GM08714 (cell line): ENCODE measurements at regions not wholly inside any gene's neighbourhood (a gene's known extent, or its start where the extent isn't known, plus 50 kb on each side); places are given as distances from the start of the nearest gene placed in this dataset.

Experiments
- H3K4me3 ChIP-seq: fragments of 200-500 bp; sonication (Bioruptor generic); 2 replicates; pipeline ENCODE4 v1.5.1; 2014; ENCODE audit warnings: mild to moderate bottlenecking, low read length, inconsistent platforms
- ZNF274 ChIP-seq: IDR thresholded peaks from 2 replicates; pipeline ENCODE4 v1.6.1; 2012; ENCODE audit warnings: mild to moderate bottlenecking, low read depth, low read length

DNA sequence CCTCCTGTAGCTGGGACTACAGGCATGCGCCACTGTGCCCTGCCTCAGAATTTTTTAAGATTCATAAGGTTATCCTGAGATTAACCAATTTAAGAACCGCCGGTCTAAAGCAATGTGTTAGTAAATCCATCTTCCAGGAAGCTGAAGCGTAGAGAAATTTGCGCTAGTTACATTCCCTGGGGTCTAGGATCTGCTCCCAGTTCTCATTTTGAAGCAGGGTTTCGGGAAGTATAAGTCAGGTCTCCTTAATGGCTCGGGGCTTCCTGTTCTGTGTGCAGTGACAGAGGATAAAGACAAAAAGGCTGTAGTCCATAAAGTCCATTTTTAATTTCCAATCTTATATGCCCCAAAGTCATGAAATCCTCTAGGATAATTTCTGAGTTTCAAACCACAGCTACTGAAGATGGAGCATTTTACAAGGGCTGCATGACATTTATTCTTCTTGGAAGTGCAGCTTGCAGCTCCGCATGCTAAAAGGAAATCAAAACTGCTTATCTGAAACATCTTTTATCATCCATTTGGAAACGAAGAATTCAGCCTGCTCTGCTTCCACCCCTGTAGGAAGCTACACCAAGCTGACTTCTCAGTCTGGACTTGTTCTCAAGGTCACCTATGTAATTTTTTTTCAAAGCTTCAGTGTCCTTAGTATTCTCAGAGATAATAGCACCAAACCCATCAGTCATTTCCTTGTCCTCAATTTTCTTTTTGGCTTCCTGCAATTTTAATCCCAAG is 326.1 kb downstream of the PRL start:
- no peak for TF ChIP-seq ZNF274

GRCh38 chr6:21971541-21971940 is 325.3 kb downstream of the PRL start:
- H3K4me3 ChIP-seq, result no peak overlapping the region

More for the DNA sequence above, 326.1 kb downstream of the PRL start:
- H3K4me3 ChIP-seq, result no peak overlapping the region

GRCh38 chr6:21972516-21972915 is 324.3 kb downstream of the PRL start:
- H3K4me3 ChIP-seq, result no peak overlapping the region
- no peak for TF ChIP-seq ZNF274

More at GRCh38 chr6:21971541-21971940, 325.3 kb downstream of the PRL start:
- no peak for TF ChIP-seq ZNF274

DNA sequence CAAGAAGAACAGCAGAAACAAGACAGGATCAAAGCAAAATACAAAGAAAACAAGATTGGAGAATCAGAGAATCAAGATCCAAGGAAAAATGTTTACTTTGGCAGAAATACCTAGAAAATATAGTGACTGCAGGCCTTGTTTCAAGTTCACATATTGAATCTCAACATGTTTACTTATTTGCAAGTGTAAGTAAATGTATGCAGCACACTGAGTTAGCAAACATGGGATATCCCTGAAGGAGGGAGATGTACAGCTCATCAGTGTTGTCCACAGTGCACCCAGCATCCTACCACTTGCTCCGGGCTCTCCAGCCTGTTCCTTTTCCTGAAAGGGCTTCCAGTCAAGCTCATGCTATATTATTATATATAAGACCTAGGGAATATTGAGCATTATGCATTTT is 319.5 kb downstream of the PRL start:
- no peak for TF ChIP-seq ZNF274
- no peak overlapping the region for H3K4me3 ChIP-seq

DNA sequence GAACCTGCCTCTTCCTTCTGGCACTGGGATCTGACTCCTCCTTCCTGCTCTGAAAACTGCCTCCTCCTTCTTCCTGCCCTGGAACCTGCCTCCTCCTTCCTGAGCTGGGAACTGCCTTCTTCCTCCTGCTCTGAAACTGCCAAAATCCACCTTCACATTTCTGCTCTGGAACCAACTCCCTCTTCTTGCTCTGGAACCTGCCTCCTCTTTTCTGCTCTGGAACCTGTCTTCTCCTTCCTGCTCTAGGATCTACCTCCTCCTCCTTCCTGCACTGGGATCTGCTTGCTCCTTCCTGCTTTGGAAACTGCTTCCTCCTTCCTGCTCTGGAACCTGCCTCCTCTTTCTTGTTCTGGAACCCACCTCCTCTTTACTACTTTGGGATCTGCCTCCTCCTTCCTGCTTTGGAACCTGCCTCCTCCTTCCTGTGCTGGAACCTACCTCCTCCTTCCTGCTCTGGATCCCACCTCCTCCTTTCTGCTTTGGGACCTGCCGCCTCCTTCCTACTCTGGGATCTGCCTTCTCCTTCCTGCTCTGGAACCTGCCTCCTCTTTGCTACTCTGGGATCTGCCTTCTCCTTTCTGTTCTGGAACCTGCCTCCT is 315.5 kb downstream of the PRL start:
- no peak for TF ChIP-seq ZNF274
- H3K4me3 ChIP-seq, result no peak overlapping the region

DNA sequence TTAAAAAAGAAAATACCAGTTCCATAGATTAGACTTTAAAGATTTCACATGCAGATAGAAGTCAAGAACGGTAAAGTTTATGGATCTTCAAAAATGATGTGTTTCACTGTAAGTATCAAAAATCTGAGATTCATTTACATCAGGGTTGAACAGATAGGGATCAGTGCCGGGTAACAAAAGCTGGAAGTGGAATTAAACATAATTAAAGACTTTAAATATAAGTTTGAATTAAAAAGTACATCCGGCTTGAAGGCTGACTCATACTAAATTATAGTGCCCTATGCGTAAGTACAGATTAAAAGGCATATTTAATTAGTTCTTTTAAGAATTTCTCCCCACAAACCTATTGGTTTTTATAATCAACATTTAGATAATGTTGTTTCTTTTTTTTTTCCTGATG is 312.7 kb downstream of the PRL start:
- H3K4me3 ChIP-seq, result no peak overlapping the region
- no peak for TF ChIP-seq ZNF274

GRCh38 chr6:21984561-21984960 is 312.3 kb downstream of the PRL start:
- H3K4me3 ChIP-seq, result no peak overlapping the region
- no peak for TF ChIP-seq ZNF274

DNA sequence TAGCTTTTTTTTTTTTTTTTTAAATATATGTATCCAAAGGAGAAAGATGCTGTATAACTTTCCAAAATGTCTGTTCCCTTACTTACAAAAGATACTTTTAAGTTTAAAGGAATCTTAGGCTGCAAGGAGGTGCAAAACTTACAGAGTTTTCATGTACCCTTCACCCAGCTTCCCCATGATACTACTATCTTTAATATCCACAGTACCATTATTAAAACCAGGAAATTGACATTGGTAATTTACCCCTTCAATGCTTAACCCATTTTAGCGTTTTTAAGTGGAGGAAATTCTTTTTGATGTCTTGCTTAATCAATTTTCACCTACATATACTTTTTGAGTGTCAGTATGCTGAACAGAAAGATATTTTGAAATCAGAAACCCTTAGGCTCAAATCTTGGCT is 310.9 kb downstream of the PRL start:
- TF ChIP-seq ZNF274, result no peak

GRCh38 chr6:21986703-21987102 is 310.1 kb downstream of the PRL start:
- TF ChIP-seq ZNF274, result no peak
- H3K4me3 ChIP-seq, result no peak overlapping the region

More for the DNA sequence above, 310.9 kb downstream of the PRL start:
- no peak overlapping the region for H3K4me3 ChIP-seq

DNA sequence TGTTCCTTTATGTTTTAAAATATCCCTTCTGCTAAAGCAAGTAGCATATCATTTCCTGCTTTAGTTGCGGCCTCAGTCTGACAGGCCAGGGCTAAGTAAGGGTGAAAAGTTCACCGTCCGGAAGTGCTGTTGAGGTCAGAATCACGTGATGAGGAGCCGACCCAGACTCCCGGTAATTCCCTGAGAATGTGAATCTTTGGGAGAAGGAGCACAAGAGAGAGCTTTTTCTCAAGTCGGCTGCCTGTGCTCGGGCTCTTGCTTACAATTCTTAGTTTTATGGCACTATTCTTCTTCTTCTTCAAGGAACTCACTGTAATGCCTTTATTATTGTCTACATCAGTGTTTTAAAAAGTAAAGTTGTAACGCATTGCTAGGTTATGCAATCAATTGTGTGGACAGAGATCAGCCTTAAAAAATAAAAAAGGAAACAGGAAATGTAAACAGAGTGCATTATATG is 309.3 kb downstream of the PRL start:
- no peak for TF ChIP-seq ZNF274
- peak overlapping the region; percentile 26; the same call in 1 of the 2 replicates for H3K4me3 ChIP-seq

DNA sequence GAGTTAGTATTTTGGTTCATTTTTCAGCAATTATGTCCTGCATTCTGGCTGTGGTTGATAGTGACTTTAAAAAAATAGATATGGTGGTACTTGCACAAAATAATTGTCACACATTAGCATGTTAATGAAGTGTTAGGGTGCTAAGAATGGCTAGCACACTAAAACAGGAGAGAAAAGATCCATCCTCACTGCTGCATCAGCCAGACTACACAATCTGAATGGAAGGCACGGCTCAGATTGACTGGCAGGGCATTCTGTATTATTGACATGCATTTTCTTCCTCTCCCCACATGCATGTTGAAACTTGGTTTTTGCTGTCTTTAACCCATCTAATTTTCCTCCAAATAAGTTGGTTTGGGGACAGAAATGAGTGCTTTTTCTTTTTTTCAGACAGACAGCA is 306.3 kb downstream of the PRL start:
- no peak for TF ChIP-seq ZNF274
- no peak overlapping the region for H3K4me3 ChIP-seq

DNA sequence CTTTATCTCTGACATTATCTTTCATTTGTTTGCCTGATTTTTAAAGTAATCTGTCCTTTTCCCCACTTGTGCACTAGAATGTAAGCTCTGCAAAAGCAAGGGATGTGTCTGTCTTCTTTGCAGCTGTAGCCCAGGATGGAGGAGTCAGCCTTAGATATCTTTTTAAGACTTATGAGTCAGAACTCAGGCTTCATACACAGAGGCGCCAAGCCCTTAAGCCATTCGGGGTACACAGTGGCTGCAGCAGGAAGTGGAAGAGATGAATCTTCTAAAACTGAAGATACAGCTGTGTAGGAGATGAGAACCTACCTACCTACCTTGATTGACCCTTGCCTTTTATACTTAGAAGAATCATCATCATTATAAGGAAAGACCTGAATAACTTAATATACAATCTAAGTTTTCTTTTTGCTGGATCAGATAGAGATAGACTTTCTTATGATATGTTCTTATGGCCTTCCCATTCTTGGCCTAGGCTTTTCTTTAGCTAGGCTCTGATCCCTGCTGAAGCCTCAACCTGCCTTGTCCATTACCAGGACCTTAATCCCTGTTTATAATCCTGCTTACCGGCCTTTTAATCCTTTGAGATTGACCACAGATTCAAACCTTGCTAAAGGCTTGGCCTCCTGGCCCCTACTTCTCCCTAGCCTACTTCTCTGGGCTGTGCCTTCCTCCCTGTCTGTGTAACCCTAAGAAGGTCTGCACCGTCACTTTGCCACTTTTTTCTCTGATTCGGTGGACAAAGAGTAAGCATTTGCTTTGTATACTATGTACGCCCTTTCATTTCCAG is 304.5 kb downstream of the PRL start:
- TF ChIP-seq ZNF274, result no peak
- H3K4me3 ChIP-seq, result no peak overlapping the region

- H3K4me3 ChIP-seq, result no peak overlapping the region
- TF ChIP-seq ZNF274, result no peak
These were observed 303.0 kb downstream of the PRL start for GRCh38 chr6:21993841-21994240.

DNA sequence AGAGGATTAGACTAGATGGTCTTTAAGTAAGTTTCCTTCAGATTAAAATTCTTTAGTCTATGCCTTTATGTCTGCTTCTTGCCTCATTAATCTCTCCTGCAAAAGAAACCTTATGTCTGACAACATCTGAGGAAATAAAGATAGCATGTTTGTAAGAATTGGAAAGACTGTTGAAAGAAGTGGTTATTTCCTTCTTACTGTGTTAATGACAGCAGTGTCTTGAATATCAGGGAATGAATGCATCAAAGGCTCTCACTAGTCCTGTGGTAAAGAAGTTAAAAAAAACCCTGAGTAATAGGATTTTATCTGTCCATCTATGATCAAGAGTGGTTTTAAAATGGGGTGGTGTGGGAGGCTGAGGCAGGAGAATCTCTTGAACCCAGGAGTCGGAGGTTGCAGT is 302.0 kb downstream of the PRL start:
- no peak for TF ChIP-seq ZNF274
- no peak overlapping the region for H3K4me3 ChIP-seq

- H3K4me3 ChIP-seq, result no peak overlapping the region
- TF ChIP-seq ZNF274, result no peak
These were observed 301.5 kb downstream of the PRL start for GRCh38 chr6:21995318-21995717.
